Hematopoietic multipotent progenitor cell (in vitro differentiated cells): ENCODE measurements at regions not wholly inside any gene's neighbourhood (a gene's known extent, or its start where the extent isn't known, plus 50 kb on each side); places are given as distances from the start of the nearest gene placed in this dataset.
"Not testable (repeated sequence)": the region's sequence is repeated elsewhere in the genome, so short reads cannot be mapped to it uniquely, and the experiment has no call there.

Experiments
- DNase-seq, 3 donors: peaks; one replicate each; pipeline ENCODE4 v3.0.0-alpha.2; 2011 to 2015; ENCODE audit warnings: low read depth in 2 of 3, low spot score in 2 of 3

DNA sequence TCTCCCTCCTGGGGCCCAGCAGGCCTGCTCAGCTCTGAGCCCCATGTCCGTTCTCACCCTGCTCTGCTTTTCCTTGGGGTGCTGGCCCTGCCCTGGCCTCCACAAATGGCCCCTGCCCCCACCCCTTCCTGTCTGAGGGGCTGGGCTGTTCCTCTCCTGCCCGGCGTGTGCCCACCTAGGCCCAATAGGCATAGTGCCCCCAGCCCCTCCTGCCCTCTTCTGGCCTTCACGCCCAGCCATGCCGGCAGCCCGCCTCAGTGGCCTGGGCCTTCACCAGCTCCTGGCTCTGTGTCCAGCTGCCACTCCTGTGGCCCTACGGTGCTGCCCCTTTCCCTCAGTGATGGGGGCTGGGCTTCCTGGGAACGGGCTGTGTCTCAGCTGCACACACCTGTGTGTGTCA is 125.9 kb downstream of the TMEM121 start:
- DNase-seq: not testable (repeated sequence)

GRCh38 chr14:105653921-105654320 is 127.5 kb downstream of the TMEM121 start:
- not testable (repeated sequence) for DNase-seq

- not testable (repeated sequence) for DNase-seq
These were observed 132.9 kb downstream of the TMEM121 start for GRCh38 chr14:105659255-105659654.

- no peak for DNase-seq
These were observed 133.6 kb downstream of the TMEM121 start for GRCh38 chr14:105659935-105660527.

DNA sequence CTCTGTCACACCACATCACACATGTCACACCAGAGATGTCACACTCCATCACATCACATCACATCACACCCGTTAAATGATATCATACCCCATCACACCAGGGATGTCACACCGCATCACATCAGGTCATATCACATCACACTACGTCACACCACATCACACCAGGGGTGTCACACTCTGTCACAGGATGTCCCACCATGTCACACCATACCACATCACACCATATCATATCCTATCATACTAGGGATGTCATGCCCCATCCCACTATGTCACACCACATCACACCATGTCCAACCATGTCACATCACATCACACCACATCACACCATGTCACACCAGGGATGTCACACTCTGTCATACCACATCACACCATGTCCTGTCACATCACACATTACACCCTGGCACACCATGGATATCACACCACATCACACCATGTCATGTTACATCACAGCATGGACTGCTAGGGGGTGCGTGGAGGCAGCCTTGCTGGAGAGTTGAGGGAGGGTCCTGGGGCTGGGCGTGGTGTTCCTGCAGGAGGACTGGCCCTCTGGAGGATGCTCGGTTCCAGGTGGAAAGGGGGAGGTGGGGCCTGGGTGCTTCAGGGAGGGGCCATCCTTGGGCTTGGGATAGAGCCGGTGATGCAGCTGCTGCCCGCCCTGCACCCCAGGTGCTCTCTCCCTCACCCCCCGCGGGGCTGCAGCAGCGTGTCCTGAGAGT is 134.6 kb downstream of the TMEM121 start:
- DNase-seq: no peak

DNA sequence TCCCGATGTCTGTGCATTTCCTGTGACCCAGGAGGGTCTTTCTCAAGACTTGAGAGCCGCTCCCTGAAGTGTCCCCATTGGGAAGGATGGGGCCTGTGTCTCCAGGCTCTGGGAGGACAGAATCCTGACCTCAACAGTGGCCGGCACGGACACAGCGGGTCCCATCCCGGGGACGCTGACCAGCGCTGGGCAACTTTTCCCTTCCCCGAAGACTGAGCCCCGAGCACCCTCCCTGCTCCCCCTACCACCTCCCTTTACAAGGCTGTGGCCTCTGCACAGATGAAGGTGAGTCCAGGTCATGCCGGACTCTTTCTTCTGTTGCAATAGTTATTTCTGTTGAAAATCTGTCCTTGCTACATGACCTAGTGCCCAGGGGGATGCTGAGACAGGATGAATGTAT is 135.7 kb downstream of the TMEM121 start:
- not testable (repeated sequence) for DNase-seq

DNA sequence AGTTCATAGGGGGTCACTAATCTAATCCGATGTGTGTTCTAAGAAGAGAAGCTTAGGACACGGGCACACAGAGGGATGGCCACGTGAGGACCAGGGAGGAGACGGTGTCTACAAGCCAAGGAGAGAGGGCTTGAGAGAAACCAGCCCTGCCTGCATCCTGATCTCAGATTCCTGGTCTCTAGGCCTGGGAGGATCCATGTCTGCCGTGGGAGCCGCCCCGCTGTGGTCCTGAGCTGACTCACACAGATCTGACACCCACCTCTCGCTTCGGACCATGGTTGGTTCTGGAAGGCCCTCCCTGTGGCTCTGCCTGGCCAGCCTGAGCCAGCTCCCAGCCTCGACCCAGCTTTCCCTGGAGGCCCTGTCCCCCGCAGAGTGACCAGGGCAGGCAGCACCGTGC is 136.2 kb downstream of the TMEM121 start:
- not testable (repeated sequence) for DNase-seq

- not testable (repeated sequence) for DNase-seq
These were observed 136.9 kb downstream of the TMEM121 start for GRCh38 chr14:105663323-105663722.

DNA sequence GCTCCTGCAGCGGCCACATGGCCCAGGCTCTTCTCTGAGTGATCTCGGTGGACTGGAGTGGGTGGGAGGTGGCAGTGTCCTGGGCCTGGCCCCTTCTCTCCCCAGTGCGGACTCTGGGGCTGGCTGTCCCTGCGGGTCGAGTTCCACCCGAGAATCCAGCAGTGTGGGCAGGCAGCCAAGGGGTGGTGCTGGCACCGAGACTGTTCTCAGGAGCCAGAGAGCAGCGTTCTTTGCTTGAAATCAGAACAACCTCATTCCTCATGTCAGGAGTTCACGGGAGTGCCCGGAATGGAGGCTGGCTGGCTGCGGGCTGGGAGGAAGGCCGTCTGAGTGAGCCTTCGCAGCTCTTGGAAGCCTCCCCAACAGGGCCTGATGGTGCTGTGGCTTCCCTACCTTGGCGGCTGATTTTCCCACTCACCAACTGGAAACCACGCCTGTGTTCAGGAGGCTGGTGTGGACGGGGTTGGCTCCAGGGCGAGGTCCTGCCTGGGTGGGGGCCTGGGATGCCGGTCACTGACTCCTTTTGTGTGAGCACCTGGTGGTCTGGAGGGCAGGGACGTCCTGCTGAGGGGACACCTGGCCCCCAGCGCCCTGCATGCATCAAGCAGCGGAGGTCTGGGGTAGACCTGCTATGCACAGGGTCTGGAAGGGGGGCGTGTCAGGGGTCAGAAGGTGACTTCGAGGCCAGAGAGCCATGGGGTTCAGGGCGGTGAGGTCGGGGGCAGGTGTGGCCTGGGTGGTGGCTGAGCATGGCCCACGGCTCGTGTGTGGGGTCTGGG is 137.6 kb downstream of the TMEM121 start:
- not testable (repeated sequence) for DNase-seq

DNA sequence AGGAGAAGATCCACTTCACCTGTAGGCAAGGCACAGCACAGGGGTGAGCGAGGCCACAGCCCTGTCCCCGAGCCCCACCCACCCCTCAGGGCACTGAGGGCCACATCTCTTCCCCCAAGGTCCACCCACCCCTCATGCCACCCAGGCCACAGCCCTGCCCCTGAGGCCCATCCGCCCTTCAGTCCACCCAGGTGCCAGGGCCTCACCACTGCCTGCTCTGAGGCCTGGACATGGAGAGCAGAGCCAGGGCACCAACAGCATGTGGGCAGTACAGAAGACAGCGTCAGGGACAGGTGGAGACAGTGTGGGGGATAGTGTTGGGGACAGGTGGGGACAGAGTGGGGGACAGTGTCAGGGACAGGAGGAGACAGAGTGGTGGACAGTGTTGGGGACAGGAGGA is 138.3 kb downstream of the TMEM121 start:
- DNase-seq: no peak

DNA sequence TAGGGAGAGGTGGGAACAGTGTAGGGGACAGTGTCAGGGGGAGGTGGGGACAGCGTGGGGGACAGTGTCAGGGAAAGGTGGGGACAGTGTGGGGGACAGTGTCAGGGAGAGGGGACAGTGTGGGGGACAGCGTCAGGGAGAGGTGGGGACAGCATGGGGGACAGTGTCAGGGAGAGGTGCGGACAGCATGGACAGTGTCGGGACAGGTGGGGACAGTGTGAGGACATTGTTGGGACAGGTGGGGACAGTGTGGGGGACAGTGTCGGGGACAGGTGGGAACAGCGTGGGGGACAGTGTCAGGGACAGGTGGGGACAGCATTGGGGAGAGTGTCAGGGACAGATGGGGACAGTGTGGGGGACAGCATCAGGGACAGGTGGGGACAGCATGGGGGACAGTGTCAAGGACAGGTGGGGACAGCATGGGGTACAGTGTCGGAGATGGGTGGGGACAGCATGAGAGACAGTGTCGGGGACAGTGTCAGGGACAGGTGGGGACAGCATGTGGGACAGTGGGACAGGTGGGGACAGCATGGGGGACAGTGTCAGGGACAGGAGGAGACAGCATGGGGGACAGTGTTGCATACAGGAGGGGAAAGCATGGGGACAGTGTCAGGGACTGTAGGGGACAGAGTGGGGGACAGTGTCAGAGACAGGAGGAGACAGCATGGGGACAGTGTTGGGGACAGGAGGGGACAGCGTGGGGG is 139.0 kb downstream of the TMEM121 start:
- DNase-seq: no peak

- DNase-seq: no peak
These were observed 139.5 kb downstream of the TMEM121 start for GRCh38 chr14:105665951-105666277.

DNA sequence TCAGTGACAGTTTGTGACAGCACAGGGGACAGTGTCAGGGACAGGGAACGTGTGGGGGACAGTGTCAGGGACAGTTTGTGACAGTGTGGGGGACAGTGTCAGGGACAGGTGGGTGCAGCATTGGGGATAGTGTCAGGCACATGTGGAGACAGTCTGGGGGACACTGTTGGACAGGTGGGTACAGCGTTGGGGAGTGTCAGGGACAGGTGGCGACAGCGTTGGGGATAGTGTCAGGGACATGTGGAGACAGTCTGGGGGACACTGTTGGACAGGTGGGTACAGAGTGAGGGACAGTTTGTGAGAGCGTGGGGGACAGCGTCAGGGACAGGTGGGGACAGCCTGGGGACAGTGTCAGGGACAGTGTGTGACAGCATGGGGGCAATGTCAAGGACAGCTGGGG is 140.0 kb downstream of the TMEM121 start:
- DNase-seq: no peak

DNA sequence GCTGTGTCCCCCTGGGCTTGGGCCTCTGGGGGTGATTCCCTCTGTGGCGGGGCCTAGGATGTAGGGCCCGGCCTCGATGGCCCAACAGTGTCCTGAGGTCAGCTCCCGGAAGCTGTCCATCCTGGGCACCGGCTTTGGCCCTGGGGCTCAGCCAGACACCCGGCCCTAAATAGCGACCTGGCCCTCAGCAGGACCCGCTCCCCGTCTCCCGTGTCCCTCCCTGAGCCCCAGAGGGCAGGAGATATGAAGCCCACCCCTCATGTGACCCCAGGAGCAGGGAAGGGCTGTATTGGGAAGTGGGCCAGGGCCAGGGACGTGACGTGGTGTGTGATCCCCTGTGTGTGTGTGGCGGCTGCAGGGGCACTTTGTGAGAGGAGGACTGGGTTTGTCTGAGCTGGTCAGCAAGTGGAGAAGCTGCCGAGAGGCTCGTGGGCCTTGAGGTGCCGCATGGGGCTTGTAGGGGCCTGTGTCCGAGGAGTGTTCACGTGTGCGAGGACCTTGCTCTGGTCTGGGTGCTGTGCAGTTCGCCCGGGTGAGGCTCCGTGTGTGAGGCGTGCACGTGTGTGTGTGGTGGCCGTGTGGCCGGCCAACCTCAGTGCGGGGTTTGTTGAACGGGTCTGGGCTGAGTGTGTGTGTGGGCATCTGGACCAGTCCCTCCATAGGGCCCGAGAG is 140.7 kb downstream of the TMEM121 start:
- not testable (repeated sequence) for DNase-seq

GRCh38 chr14:105667663-105668020 is 141.3 kb downstream of the TMEM121 start:
- not testable (repeated sequence) for DNase-seq

DNA sequence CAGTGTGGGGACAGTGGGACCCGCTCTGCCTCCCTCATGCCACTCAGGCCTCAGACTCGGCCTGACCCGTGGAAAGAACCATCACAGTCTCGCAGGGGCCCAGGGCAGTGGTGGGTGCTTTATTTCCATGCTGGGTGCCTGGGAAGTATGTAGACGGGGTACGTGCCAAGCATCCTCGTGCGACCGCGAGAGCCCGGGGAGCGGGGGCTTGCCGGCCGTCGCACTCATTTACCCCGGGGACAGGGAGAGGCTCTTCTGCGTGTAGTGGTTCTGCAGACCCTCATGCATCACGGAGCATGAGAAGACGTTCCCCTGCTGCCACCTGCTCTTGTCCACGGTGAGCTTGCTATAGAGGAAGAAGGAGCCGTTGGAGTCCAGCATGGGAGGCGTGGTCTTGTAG is 141.6 kb downstream of the TMEM121 start:
- DNase-seq: not testable (repeated sequence)

- DNase-seq: not testable (repeated sequence)
These were observed 142.3 kb downstream of the TMEM121 start for GRCh38 chr14:105668471-105669230.

DNA sequence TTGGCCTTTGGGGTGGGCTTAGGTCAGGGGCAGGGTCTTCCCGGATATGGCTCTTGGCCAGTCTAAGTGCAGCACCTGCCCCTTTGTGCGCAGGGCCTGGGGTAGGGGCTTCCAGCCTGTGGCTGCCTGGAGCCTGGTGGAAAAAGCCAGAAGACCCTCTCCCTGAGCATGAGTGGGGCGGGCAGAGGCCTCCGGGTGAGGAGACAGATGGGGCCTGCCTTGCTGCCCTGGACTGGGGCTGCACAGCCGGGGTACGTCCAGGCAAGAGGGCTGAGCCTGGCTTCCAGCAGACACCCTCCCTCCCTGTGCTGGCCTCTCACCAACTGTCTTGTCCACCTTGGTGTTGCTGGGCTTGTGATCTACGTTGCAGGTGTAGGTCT is 142.8 kb downstream of the TMEM121 start:
- not testable (repeated sequence) for DNase-seq

DNA sequence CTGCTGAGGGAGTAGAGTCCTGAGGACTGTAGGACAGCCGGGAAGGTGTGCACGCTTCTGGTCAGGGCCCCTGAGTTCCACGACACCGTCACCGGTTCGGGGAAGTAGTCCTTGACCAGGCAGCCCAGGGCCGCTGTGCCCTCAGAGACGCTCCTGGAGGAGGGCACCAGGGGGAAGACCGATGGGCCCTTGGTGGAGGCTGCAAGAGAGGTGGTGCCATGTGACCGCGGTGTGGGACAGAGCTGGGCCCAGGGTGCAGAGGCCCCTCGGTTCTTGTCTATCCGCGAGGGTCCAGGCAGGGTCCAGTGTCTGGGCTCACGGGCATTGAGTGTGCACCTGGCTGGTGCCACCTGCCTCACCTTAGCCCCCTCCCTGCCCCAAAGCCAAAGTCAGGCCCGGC is 143.3 kb downstream of the TMEM121 start:
- not testable (repeated sequence) for DNase-seq
